GM12873 (cell line): ENCODE measurements at regions not wholly inside any gene's neighbourhood (a gene's known extent, or its start where the extent isn't known, plus 50 kb on each side); places are given as distances from the start of the nearest gene placed in this dataset.

Experiments
- TF ChIP-seq, protein P1 (sequence below): IDR thresholded peaks from 2 replicates; pipeline ENCODE4 v1.5.1; 2012; ENCODE audit warnings: low read depth, mild to moderate bottlenecking, moderate library complexity, low read length, control low read depth; ENCODE audit not compliant: insufficient read depth; ENCODE audit errors: missing control alignments

DNA sequence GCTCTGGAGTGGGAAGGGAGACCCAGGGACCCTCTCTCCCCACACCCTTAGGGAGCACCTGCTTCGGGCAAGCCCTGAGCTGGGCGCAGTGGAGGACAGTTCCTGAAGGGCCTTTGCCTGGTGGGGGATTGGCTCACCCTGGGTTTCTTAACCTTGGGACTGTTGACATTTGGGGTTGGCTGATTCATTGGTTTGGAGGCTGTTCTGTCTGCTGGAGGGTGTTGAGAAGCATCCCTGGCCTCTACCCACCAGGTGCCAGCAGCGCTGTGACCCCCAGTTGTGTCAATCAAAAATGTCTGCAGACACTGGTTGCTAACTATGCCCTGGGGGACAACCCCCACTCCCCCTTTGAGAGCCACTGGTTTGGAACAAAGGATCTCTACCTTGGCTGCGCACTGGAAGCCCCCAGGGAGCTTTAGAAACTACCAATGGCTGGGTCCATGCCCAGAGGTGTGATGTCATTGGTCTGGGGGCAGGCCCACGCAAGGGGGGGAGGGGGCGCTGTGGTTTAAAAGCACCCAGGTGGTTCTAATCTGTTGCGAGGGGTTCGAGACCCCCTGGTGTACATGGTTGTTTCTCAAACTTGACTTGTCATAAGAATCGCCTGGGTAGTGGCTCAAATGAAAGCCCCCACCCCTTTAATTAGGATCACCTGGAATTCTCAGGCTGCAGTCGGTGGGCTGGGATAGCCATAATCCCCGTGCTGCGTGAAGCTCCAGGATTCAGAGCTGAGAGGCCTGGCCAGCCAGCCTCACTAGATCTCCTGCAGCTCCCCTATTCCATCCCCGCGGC, 151.9 kb upstream of the GSE1 start:
- TF ChIP-seq, protein P1, sequence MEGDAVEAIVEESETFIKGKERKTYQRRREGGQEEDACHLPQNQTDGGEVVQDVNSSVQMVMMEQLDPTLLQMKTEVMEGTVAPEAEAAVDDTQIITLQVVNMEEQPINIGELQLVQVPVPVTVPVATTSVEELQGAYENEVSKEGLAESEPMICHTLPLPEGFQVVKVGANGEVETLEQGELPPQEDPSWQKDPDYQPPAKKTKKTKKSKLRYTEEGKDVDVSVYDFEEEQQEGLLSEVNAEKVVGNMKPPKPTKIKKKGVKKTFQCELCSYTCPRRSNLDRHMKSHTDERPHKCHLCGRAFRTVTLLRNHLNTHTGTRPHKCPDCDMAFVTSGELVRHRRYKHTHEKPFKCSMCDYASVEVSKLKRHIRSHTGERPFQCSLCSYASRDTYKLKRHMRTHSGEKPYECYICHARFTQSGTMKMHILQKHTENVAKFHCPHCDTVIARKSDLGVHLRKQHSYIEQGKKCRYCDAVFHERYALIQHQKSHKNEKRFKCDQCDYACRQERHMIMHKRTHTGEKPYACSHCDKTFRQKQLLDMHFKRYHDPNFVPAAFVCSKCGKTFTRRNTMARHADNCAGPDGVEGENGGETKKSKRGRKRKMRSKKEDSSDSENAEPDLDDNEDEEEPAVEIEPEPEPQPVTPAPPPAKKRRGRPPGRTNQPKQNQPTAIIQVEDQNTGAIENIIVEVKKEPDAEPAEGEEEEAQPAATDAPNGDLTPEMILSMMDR: no peak

DNA sequence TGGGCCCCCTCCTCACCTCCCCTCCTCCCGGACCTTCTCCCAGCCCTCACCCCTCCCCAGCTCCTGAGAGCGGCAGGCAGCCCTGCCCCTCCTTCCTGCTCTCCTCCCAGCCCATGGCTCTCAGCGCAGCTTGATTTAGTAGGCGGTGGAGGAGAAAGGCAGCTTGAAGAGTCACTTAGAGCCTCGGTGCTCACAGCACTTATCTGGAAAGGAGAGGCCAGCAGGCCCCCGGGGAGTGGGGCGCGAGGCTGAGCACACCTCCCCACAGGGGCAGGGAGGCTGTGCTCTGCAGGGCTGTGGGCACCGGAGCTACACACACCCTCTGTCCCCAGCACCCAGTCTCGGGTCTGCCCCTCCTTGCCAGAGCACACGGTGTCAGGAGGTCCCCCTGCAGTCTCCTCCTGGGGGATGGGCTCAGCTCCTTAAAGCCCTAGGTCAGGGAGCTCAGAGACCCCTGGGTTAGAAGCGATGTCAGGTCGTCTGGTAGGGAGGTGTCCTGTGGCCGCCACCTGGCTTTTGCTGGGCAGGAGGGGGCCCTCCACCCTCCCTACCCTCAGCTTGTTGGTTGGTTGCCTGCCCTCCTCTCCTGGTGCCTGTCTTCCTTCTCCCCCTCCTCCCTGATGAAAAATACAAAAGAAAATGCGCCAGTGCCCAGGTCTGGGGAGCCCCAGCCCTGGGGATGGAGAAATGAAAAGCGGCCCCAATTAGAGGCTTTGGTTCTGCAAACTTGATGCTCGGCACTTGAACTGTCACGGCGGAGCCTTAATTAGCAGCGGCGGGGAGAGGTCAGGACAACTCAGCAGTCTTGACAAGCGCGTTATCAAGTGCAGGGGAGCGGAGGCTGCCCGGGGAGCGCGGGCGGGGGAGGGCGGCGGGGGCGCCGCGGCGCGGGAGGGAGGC, 151.1 kb upstream of the GSE1 start:
- TF ChIP-seq, protein P1: no peak

DNA sequence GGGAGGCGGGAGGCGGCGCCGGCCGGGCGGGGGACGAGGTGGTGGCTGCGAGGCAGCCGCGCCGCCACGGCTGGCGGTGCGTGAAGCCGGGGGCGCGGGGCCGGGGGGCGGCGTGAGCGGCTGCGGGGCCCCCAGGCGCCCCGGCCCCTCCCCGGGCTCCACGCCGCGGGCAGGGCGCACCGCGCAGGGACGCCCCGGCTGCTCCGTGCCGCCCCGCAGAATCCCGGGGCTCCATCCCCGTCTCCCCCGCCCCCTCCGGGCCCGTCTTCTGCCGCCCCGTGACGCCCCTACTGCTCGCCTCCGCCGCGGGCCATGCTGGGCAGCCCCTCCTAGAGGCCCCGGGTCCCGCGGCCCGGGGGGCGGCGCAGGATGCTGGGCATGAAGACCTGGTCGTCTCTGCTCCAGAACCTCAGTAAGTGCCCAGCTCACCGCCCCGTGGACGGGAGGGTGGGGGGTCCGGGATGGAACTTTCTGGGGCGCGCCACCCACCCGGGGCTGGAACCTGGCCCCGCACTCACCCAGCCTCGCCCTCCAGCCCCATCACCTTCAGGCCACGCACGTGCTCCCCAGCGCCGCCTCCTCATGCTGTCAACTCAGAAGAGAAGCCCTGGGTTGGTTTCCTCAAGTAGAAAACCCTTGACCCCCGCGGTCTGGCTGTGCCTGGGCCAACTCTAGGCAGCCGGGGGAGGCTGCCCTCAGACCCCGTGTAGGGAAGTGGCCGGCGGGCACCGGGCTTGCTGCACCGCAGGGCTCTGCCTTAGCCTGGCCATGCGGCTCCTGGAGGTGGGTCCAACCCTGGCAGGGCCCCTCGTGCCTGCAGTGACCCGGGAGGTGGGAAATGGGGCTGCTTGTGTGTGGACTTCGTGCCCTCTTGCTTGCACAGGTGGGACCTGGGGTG, 150.2 kb upstream of the GSE1 start:
- TF ChIP-seq, protein P1: no peak

DNA sequence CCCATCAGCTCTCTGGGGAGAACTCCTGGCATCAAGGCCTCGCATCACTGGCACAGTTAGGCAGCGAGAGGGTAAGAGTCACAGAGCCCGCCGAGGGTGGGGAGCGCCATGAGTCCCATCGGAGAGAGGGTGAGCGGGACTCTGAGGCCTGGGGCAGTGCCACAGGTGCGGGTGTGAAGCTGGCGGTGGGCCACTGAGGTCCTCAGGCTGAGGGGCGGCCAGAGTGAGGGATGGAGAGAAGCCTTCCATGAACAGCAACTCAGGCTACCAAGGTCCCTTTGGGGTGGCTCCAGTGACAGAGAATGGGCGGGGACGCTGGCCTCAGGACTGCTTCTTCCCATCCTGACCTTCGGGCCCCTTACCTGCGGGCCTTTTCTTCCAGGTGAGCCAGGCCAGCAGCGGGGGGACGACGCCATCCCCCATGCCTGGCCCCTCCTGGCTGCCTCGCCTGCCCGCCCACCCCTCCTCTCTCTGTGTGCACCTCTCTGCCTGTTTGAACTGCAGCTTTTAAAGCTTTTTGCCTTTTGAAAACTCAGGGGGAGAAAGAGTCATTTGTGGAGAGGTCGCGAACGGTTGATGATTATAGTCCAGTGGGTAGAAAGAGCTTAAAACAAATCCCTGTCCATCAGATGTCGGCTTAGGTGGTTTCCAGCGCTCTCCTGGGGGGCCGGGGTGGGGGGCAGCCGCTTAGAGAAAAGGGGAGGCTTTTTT, 149.3 kb upstream of the GSE1 start:
- TF ChIP-seq, protein P1: no peak

- TF ChIP-seq, protein P1: no peak
Observed at GRCh38 chr16:85464383-85465305, 148.5 kb upstream of the GSE1 start.
